NCI-H1092 (cell line): ENCODE measurements at regions not wholly inside any gene's neighbourhood (a gene's known extent, or its start where the extent isn't known, plus 50 kb on each side); places are given as distances from the start of the nearest gene placed in this dataset.

ENCODE experiments used
- DNase-seq: peaks from one replicate; lab custom pipeline; 2025; lab: John Stamatoyannopoulos, UW

- DNase-seq, result no peak
These were observed 1060.1 kb downstream of the ADGRL3 start for GRCh38 chr4:62260254-62260653.

- DNase-seq, result no peak
These were observed 1056.4 kb downstream of the ADGRL3 start for GRCh38 chr4:62256479-62256878.

- no peak for DNase-seq
These were observed 1052.6 kb downstream of the ADGRL3 start for GRCh38 chr4:62252728-62253127.

GRCh38 chr4:62250100-62250499 lies 1050.0 kb downstream of the ADGRL3 start:
- DNase-seq, result no peak

- no peak for DNase-seq
These were observed 1043.8 kb downstream of the ADGRL3 start for GRCh38 chr4:62243895-62244294.

GRCh38 chr4:62235911-62236310 lies 1035.8 kb downstream of the ADGRL3 start:
- DNase-seq, result no peak

- no peak for DNase-seq
These were observed 1032.7 kb downstream of the ADGRL3 start for GRCh38 chr4:62232814-62233213.

GRCh38 chr4:62231994-62232393 lies 1031.9 kb downstream of the ADGRL3 start:
- DNase-seq, result no peak

GRCh38 chr4:62226082-62226481 lies 1026.0 kb downstream of the ADGRL3 start:
- no peak for DNase-seq

- no peak for DNase-seq
These were observed 1022.0 kb downstream of the ADGRL3 start for GRCh38 chr4:62222121-62222520.

GRCh38 chr4:62210486-62210885 lies 1010.4 kb downstream of the ADGRL3 start:
- no peak for DNase-seq

- DNase-seq, result no peak
These were observed 1009.8 kb downstream of the ADGRL3 start for GRCh38 chr4:62209757-62210485.

- no peak for DNase-seq
These were observed 1008.8 kb downstream of the ADGRL3 start for GRCh38 chr4:62208921-62209320.

GRCh38 chr4:62204136-62204535 lies 1004.0 kb downstream of the ADGRL3 start:
- DNase-seq, result no peak

- no peak for DNase-seq
These were observed 999.2 kb downstream of the ADGRL3 start for GRCh38 chr4:62199291-62199810.

GRCh38 chr4:62196338-62196737 lies 996.2 kb downstream of the ADGRL3 start:
- no peak for DNase-seq

GRCh38 chr4:62194342-62194741 lies 994.2 kb downstream of the ADGRL3 start:
- no peak for DNase-seq

- no peak for DNase-seq
These were observed 993.6 kb downstream of the ADGRL3 start for GRCh38 chr4:62193761-62194160.

- DNase-seq, result peak; percentile 91
These were observed 991.5 kb downstream of the ADGRL3 start for GRCh38 chr4:62191451-62192240.

- no peak for DNase-seq
These were observed 970.1 kb downstream of the ADGRL3 start for GRCh38 chr4:62170235-62170634.

GRCh38 chr4:62168681-62169080 lies 968.6 kb downstream of the ADGRL3 start:
- DNase-seq, result no peak

GRCh38 chr4:62162606-62163005 lies 962.5 kb downstream of the ADGRL3 start:
- no peak for DNase-seq

- DNase-seq, result no peak
These were observed 961.3 kb downstream of the ADGRL3 start for GRCh38 chr4:62161446-62161845.
